ENCODE measurements at regions not wholly inside any gene's neighbourhood (a gene's known extent, or its start where the extent isn't known, plus 50 kb on each side); places are given as distances from the start of the nearest gene placed in this dataset.

DNA sequence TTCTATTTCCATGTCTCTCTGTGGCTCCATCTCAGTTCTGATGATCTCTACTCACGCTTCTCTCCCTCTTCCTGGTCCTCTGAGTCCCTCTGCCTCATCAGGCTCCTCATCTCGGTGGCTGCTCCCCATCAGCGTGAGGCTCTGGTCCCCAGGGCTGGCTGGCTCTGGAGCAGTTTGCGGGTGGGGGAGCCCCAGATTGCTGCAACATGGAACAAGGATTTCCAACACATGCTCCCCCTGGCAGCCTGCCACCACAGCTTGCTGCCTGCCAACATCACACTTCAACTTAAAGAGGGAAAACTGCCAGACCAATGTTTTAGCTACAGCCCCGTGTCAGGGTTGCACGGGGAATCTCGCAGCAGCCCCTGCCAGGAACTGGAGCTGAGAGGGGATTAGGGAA is 77.2 kb upstream of the NEK6 start:
- CTCF ChIA-PET = no interaction called here
- POLR2A ChIA-PET = no interaction called here
- no peak for DNase-seq (ENCODE audit: extremely low spot score)
- no peak for TF ChIP-seq ARNT (IDR thresholded peaks at IDR 0.05)
- no peak for TF ChIP-seq BHLHE40 (IDR thresholded peaks at IDR 0.05; ENCODE audit: borderline replicate concordance)
- TF ChIP-seq HDGF (IDR thresholded peaks at IDR 0.05; ENCODE audit: borderline replicate concordance) = no peak
- no peak for TF ChIP-seq L3MBTL2 (conservative IDR thresholded peaks at IDR 0.05)
- TF ChIP-seq SUZ12 (IDR thresholded peaks at IDR 0.05) = no peak
- no peak for TF ChIP-seq LEF1 (IDR thresholded peaks at IDR 0.05; ENCODE audit: borderline replicate concordance)
- TF ChIP-seq TARDBP (IDR thresholded peaks at IDR 0.05) = no peak
- TF ChIP-seq ZNF384 (IDR thresholded peaks at IDR 0.05) = no peak
- no peak for TF ChIP-seq NFRKB (IDR thresholded peaks at IDR 0.05)
- TF ChIP-seq FOXK2 (IDR thresholded peaks at IDR 0.05) = no peak
- TF ChIP-seq SP1 (IDR thresholded peaks at IDR 0.05) = no peak

GRCh38 chr9:124182741-124183140 is 75.0 kb upstream of the NEK6 start:
- CTCF ChIA-PET = no interaction called here
- DNase-seq (ENCODE audit: extremely low spot score) = no peak
- POLR2A ChIA-PET = no interaction called here
- no peak for TF ChIP-seq CTBP1 (IDR thresholded peaks at IDR 0.05; ENCODE audit: borderline replicate concordance)
- TF ChIP-seq NFRKB (IDR thresholded peaks at IDR 0.05) = no peak
- no peak for TF ChIP-seq ELF4 (IDR thresholded peaks at IDR 0.05)
- TF ChIP-seq, protein P1, sequence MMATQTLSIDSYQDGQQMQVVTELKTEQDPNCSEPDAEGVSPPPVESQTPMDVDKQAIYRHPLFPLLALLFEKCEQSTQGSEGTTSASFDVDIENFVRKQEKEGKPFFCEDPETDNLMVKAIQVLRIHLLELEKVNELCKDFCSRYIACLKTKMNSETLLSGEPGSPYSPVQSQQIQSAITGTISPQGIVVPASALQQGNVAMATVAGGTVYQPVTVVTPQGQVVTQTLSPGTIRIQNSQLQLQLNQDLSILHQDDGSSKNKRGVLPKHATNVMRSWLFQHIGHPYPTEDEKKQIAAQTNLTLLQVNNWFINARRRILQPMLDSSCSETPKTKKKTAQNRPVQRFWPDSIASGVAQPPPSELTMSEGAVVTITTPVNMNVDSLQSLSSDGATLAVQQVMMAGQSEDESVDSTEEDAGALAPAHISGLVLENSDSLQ (IDR thresholded peaks at IDR 0.05) = no peak
- no peak for TF ChIP-seq L3MBTL2 (conservative IDR thresholded peaks at IDR 0.05)
- no peak for TF ChIP-seq TARDBP (IDR thresholded peaks at IDR 0.05)
- TF ChIP-seq FOXM1 (IDR thresholded peaks at IDR 0.05; ENCODE audit: borderline replicate concordance) = no peak

GRCh38 chr9:124183772-124184171 is 74.0 kb upstream of the NEK6 start:
- ChIA-PET POLR2A (no interaction called here), CTCF (no interaction called here)
- DNase-seq (ENCODE audit: extremely low spot score) = no peak
- TF ChIP-seq L3MBTL2 (conservative IDR thresholded peaks at IDR 0.05) (no peak), FOXM1 (IDR thresholded peaks at IDR 0.05; ENCODE audit: borderline replicate concordance) (no peak), ARNT (IDR thresholded peaks at IDR 0.05) (no peak), FOXA1 (IDR thresholded peaks at IDR 0.05) (no peak), BHLHE40 (IDR thresholded peaks at IDR 0.05; ENCODE audit: borderline replicate concordance) (no peak)

DNA sequence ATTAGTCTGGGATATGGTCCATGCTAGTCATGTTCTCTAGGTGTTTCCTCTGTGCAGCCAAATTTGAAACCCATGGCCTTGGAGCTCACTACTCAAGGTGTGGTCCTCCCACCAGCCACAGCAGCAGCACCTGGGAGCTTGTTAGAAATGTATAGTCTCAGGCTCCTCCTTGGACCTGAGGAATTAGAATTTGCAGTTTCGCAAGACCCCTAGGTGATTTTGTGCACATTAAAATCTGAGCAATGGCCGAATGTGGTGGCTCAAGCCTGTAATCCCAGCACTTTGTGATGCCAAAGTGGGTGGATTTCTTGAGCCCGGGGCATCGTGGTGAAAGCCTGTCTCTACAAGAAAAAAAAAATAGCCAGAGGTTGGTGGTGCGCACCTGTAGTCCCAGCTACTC is 72.3 kb upstream of the NEK6 start:
- ChIA-PET POLR2A (no interaction called here), CTCF (no interaction called here)
- no peak for DNase-seq (ENCODE audit: extremely low spot score)
- TF ChIP-seq SP1 (IDR thresholded peaks at IDR 0.05) (no peak), NFRKB (IDR thresholded peaks at IDR 0.05) (no peak), SUZ12 (IDR thresholded peaks at IDR 0.05) (no peak), CTBP1 (IDR thresholded peaks at IDR 0.05; ENCODE audit: borderline replicate concordance) (no peak), L3MBTL2 (conservative IDR thresholded peaks at IDR 0.05) (no peak), BHLHE40 (IDR thresholded peaks at IDR 0.05; ENCODE audit: borderline replicate concordance) (no peak), FOXA1 (IDR thresholded peaks at IDR 0.05) (no peak), ELF4 (IDR thresholded peaks at IDR 0.05) (no peak), ZNF384 (IDR thresholded peaks at IDR 0.05) (no peak), LEF1 (IDR thresholded peaks at IDR 0.05; ENCODE audit: borderline replicate concordance) (no peak), FOXK2 (IDR thresholded peaks at IDR 0.05) (no peak), FOXM1 (IDR thresholded peaks at IDR 0.05; ENCODE audit: borderline replicate concordance) (no peak), TARDBP (IDR thresholded peaks at IDR 0.05) (no peak), ARNT (IDR thresholded peaks at IDR 0.05) (no peak), HDGF (IDR thresholded peaks at IDR 0.05; ENCODE audit: borderline replicate concordance) (no peak)
- TF ChIP-seq, protein P1 (IDR thresholded peaks at IDR 0.05) = no peak

DNA sequence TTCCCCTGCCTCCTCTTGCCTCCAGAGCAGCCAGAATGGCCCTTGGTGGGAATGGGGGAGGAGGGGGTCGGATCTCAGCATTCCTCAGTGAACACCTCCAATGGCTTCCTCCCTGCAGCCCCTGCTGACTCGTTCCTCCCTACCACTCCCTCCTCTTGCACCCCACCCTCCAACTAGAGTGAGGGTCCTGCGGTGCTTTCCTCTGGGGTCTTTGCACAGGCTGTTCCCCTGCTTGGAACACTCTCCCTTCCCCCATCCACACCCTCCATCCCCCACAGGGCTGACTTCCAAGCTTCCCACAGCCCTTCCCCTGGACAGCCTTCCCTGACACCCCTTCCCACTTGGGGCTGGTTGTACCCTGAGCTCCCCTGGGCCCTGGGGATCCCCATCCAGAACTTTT is 70.4 kb upstream of the NEK6 start:
- TF ChIP-seq FOXM1 (IDR thresholded peaks at IDR 0.05; ENCODE audit: borderline replicate concordance) (no peak), FOXA1 (IDR thresholded peaks at IDR 0.05) (no peak), SUZ12 (IDR thresholded peaks at IDR 0.05) (no peak), TARDBP (IDR thresholded peaks at IDR 0.05) (no peak), BHLHE40 (IDR thresholded peaks at IDR 0.05; ENCODE audit: borderline replicate concordance) (no peak), ELF4 (IDR thresholded peaks at IDR 0.05) (no peak), SP1 (IDR thresholded peaks at IDR 0.05) (no peak), L3MBTL2 (conservative IDR thresholded peaks at IDR 0.05) (no peak), LEF1 (IDR thresholded peaks at IDR 0.05; ENCODE audit: borderline replicate concordance) (no peak), FOXK2 (IDR thresholded peaks at IDR 0.05) (no peak), NFRKB (IDR thresholded peaks at IDR 0.05) (no peak), CTBP1 (IDR thresholded peaks at IDR 0.05; ENCODE audit: borderline replicate concordance) (no peak), ARNT (IDR thresholded peaks at IDR 0.05) (no peak), HDGF (IDR thresholded peaks at IDR 0.05; ENCODE audit: borderline replicate concordance) (no peak), ZNF384 (IDR thresholded peaks at IDR 0.05) (no peak)
- TF ChIP-seq, protein P1 (IDR thresholded peaks at IDR 0.05) = no peak
- no peak for DNase-seq (ENCODE audit: extremely low spot score)
- ChIA-PET POLR2A (no interaction called here), CTCF (no interaction called here)

- ChIA-PET POLR2A (no interaction called here), CTCF (no interaction called here)
- no peak for TF ChIP-seq NFRKB (IDR thresholded peaks at IDR 0.05)
- TF ChIP-seq SUZ12 (IDR thresholded peaks at IDR 0.05) = no peak
- no peak for TF ChIP-seq BHLHE40 (IDR thresholded peaks at IDR 0.05; ENCODE audit: borderline replicate concordance)
- TF ChIP-seq, protein P1 (IDR thresholded peaks at IDR 0.05) = no peak
- TF ChIP-seq FOXA1 (IDR thresholded peaks at IDR 0.05) = no peak
- no peak for DNase-seq (ENCODE audit: extremely low spot score)
Measured at GRCh38 chr9:124188331-124189110, 69.2 kb upstream of the NEK6 start.

Measured in HEK293T (cell line).